ENCODE measurements at regions not wholly inside any gene's neighbourhood (a gene's known extent, or its start where the extent isn't known, plus 50 kb on each side); places are given as distances from the start of the nearest gene placed in this dataset.

GRCh38 chr15:69991551-69991980 lies 106.2 kb downstream of the TLE3 start:
- H3K27ac ChIP-seq, result no peak overlapping the region
- DNase-seq (ENCODE audit: low spot score), result no peak
- no peaks in the 10 kb centered on the region for H3K9me3 ChIP-seq
- no peak overlapping the region for H3K4me3 ChIP-seq
- no peak for TF ChIP-seq POLR2AphosphoS5 (IDR thresholded peaks at IDR 0.05)
- TF ChIP-seq POLR2A (IDR thresholded peaks at IDR 0.05), result no peak
- no peak for TF ChIP-seq CTCF (IDR thresholded peaks at IDR 0.05)
- intact Hi-C loops (cut with DNase I), result no loop called here
- 83% methylated on average over 8 of the region's 10 CpGs for WGBS
- H3K27me3 ChIP-seq (replicated peaks; ENCODE audit: insufficient read depth), result no peaks in the 10 kb centered on the region
- no peaks in the 10 kb centered on the region for H3K4me1 ChIP-seq (replicated peaks)
- no peaks in the 10 kb centered on the region for H3K36me3 ChIP-seq

GRCh38 chr15:69992348-69992747 lies 105.4 kb downstream of the TLE3 start:
- Histone ChIP-seq H3K4me3 (no peak overlapping the region), H3K36me3 (no peaks in the 10 kb centered on the region), H3K27me3 (replicated peaks; ENCODE audit: insufficient read depth) (no peaks in the 10 kb centered on the region), H3K4me1 (replicated peaks) (no peaks in the 10 kb centered on the region), H3K27ac (no peak overlapping the region), H3K9me3 (no peaks in the 10 kb centered on the region)
- 95% methylated on average over 7 of the region's 7 CpGs for WGBS
- TF ChIP-seq POLR2A (IDR thresholded peaks at IDR 0.05) (no peak), POLR2AphosphoS5 (IDR thresholded peaks at IDR 0.05) (no peak), CTCF (IDR thresholded peaks at IDR 0.05) (no peak)
- DNase-seq (ENCODE audit: low spot score), result no peak
- intact Hi-C loops (cut with DNase I), result no loop called here

DNA sequence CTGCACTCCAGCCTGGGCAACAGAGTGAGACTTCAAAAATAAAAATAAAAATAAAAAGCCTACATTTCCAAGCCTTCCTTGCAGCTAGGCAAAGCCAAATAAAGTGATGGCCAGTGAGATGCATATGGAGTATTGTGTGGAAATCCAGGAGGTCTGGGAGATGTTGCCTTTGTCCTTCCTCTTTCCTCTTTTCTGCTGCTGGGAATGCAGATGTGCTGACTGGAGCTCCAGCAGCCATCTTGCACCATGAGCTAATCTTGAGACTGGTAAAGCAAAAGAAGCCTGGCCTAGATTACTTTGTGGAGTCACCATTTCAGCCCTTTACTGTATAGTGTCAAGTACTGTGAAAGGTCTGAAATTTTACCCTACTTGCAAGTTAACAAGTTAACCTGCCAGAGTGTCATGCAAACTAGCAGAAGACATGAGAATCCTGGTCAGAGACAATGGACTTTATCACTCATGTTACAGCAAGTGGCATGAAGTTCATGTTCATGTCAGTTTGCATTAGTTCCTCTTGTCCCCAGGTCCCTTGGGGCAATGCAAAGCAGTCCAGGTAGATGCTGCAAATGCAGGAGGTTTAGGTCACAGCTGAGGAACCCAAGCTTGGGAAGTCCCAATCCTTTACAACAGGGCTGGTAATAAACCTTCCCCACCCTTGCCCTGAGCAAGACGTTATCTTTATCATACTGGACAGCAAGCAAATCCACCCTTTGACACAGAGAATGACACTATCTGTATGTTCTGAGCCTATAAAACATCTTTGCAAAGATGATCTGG lies 103.1 kb downstream of the TLE3 start:
- intact Hi-C loops (cut with DNase I), result no loop called here
- H3K4me1 ChIP-seq (replicated peaks), result no peaks in the 10 kb centered on the region
- H3K9me3 ChIP-seq, result no peaks in the 10 kb centered on the region
- no peak for DNase-seq (ENCODE audit: low spot score)
- H3K27ac ChIP-seq, result no peak overlapping the region
- TF ChIP-seq POLR2A (IDR thresholded peaks at IDR 0.05) (no peak), POLR2AphosphoS5 (IDR thresholded peaks at IDR 0.05) (no peak), CTCF (IDR thresholded peaks at IDR 0.05) (no peak)
- WGBS, result 57% methylated on average over 1 of the region's 1 CpG
- no peak overlapping the region for H3K4me3 ChIP-seq
- no peaks in the 10 kb centered on the region for H3K27me3 ChIP-seq (replicated peaks; ENCODE audit: insufficient read depth)
- H3K36me3 ChIP-seq, result no peaks in the 10 kb centered on the region

DNA sequence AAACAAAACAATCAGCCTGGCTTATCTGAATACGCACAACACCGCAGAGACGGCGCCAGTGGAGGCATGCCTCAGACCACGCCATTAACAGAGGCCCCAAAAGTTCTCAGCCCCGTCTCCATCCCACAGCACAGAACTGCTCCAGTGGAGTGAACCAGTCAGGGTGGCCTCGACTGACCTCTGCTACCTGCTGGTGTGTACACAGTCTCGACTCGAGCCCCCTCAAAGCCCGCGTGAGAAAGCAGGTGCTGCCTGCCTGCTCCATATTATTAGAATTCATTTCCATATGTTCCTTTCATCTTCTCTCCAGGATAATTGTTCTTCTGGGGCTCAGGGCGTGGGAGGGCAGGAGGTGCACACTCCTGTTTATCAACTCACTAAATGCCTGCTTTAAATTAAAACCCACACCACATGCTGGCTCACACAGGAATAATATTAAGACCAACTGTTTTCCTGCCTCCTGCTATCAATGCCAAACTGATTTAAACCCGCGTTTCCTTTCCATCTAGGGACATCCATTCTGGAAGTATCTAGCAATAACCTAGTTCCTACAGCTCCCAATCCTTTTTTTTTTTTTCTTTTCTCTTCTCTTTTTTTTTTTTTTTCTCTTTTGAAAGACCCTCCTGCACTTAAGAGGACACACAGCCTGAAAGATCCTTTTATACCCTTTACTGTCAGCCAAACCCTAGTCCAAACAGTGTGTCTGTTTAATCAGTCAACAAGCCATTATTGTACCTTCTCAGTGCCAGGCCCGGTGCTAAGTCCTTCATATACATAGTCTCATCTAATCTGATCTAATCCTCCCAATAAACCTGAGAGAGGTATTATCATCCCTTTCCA lies 101.2 kb downstream of the TLE3 start:
- Histone ChIP-seq H3K9me3 (no peaks in the 10 kb centered on the region), H3K27ac (no peak overlapping the region), H3K36me3 (no peaks in the 10 kb centered on the region), H3K4me3 (no peak overlapping the region), H3K4me1 (replicated peaks) (no peaks in the 10 kb centered on the region), H3K27me3 (replicated peaks; ENCODE audit: insufficient read depth) (no peaks in the 10 kb centered on the region)
- 69% methylated on average over 15 of the region's 15 CpGs for WGBS
- TF ChIP-seq CTCF (IDR thresholded peaks at IDR 0.05) (no peak), POLR2AphosphoS5 (IDR thresholded peaks at IDR 0.05) (no peak), POLR2A (IDR thresholded peaks at IDR 0.05) (no peak)
- no peak for DNase-seq (ENCODE audit: low spot score)
- intact Hi-C loops (cut with DNase I), result no loop called here

All from prostate gland (tissue), 2 donors.